Ovary (tissue), 7 donors: ENCODE measurements at regions not wholly inside any gene's neighbourhood (a gene's known extent, or its start where the extent isn't known, plus 50 kb on each side); places are given as distances from the start of the nearest gene placed in this dataset.

Experiments
- DNase-seq, 5 donors: peaks; one replicate each; pipeline ENCODE4 v3.0.0-alpha.2; 2019 to 2020
- H3K27ac ChIP-seq, 2 donors: fragments of 200-600 bp; one replicate each; pipeline versions ENCODE4 v1.5.1 to v1.8.0; 2019 to 2022
- H3K27me3 ChIP-seq: fragments of 200-600 bp; one replicate; pipeline ENCODE4 v1.8.0; 2022
- H3K36me3 ChIP-seq: fragments of 200-600 bp; sonication (generic); one replicate; pipeline ENCODE4 v1.5.1; 2019
- H3K4me1 ChIP-seq: one replicate; pipeline ENCODE4 v1.8.1; 2013; ENCODE audit warnings: mild to moderate bottlenecking, moderate library complexity; ENCODE audit not compliant: insufficient read depth
- H3K4me3 ChIP-seq: fragments of 200-600 bp; sonication (generic); one replicate; pipeline ENCODE4 v1.5.1; 2017
- H3K9me3 ChIP-seq, 2 donors: fragments of 200-600 bp in 1 of 2; sonication (generic) in 1 of 2; one replicate each; pipeline versions ENCODE4 v1.5.1 to v1.8.1; 2013 to 2019; ENCODE audit warnings: mild to moderate bottlenecking in 1 of 2, moderate library complexity in 1 of 2
- CTCF ChIP-seq, 3 donors: fragments of 450-650 bp in 2 of 3; fragments of 200-600 bp in 1 of 3; IDR thresholded peaks; one replicate each; pipeline versions ENCODE4 v1.5.1 to v1.8.0; 2016 to 2022; ENCODE audit warnings: antibody characterized with exemption in 3 of 3, mild to moderate bottlenecking in 1 of 3
- EP300 ChIP-seq: sonication (generic); formaldehyde crosslinking; IDR thresholded peaks from one replicate; pipeline ENCODE4 v1.6.1; 2017; ENCODE audit warnings: antibody characterized with exemption
- POLR2A ChIP-seq: fragments of 450-650 bp; IDR thresholded peaks from one replicate; pipeline ENCODE4 v1.6.1; 2017; ENCODE audit warnings: antibody characterized with exemption, mild to moderate bottlenecking, moderate library complexity
- WGBS, 3 donors: extraction: QIAGEN DNeasy Blood & Tissue Kit in 1 of 3; methylation state at CpG; one replicate each; pipeline versions ENCODE4 v1.1.5 to v1.1.7; 2013 to 2017; 5-methylcytosine and 5-hydroxymethylcytosine counted together
- intact Hi-C, 4 donors: fragments of 100-400 bp; cut with DNase I; formaldehyde crosslinking; loops; one replicate each; pipeline versions ENCODE4 v1.11.0 to v1.15.1; 2022 to 2023
- donor health status: DM: no; HTN: no; CAD: no; lungs with moderate emphysema.
- donor health status: DM: no; HTN: no; CAD: no.
- donor health status: Bipolar disorder and iron deficiency.
- donor health status: DM: no; HTN: no; CAD: no.
- donor health status: DM: yes; HTN: yes; CAD: no.

- 25 to 32% (median 28%) methylated on average over 6 of the region's 6 CpGs for WGBS, 3 donors
- DNase-seq = no peak
- H3K4me1 ChIP-seq = no peaks in the 10 kb centered on the region
- no peaks in the 10 kb centered on the region for H3K27me3 ChIP-seq
- no peaks in the 10 kb centered on the region for H3K36me3 ChIP-seq
- intact Hi-C loops = no loop called here
- no peak overlapping the region for H3K27ac ChIP-seq
- no peak overlapping the region for H3K4me3 ChIP-seq
- TF ChIP-seq POLR2A = no peak
- TF ChIP-seq CTCF (IDR thresholded peaks at IDR 0.05) = no peak
- no peak for TF ChIP-seq EP300
- H3K9me3 ChIP-seq = no peaks in the 10 kb centered on the region
Observed at GRCh38 chr7:131890176-131890575, 333.7 kb upstream of the PODXL start.

GRCh38 chr7:131889572-131890150 is 333.2 kb upstream of the PODXL start:
- Histone ChIP-seq H3K4me3 (no peak overlapping the region), H3K9me3 (no peaks in the 10 kb centered on the region), H3K36me3 (no peaks in the 10 kb centered on the region), H3K4me1 (no peaks in the 10 kb centered on the region), H3K27me3 (no peaks in the 10 kb centered on the region), H3K27ac (no peak overlapping the region)
- WGBS, 3 donors = 75 to 82% (median 78%) methylated on average over 4 of the region's 4 CpGs
- no peak for TF ChIP-seq EP300
- TF ChIP-seq POLR2A = no peak
- no peak for TF ChIP-seq CTCF (IDR thresholded peaks at IDR 0.05)
- no peak for DNase-seq
- intact Hi-C loops = no loop called here

DNA sequence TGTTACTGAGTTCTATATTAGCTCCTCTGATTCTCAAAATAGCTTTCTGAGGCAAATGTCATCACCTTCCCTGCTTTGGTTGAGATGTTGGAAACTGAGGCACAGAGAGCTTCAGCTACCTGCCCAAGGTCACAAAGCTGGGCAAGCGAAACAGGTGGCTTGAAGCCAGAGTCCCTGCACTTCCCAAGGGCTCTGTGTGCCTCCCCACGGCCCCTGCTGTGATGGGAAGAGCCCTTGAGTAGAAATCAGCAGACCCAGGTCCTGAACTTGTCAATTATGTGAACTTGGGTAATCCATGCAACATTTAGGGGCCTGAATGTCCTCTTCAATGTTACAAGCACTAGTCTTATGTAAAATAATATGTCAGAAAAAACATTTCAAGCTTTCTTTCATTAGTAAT is 327.3 kb upstream of the PODXL start:
- DNase-seq = no peak
- no peaks in the 10 kb centered on the region for H3K4me1 ChIP-seq
- no peaks in the 10 kb centered on the region for H3K36me3 ChIP-seq
- intact Hi-C loops = no loop called here
- H3K27ac ChIP-seq = no peak overlapping the region
- TF ChIP-seq CTCF (IDR thresholded peaks at IDR 0.05) = no peak
- TF ChIP-seq POLR2A = no peak
- no peak for TF ChIP-seq EP300
- WGBS, 3 donors = 65 to 70% (median 67%) methylated on average over 2 of the region's 2 CpGs
- H3K4me3 ChIP-seq = no peak overlapping the region
- no peaks in the 10 kb centered on the region for H3K27me3 ChIP-seq
- no peaks in the 10 kb centered on the region for H3K9me3 ChIP-seq

DNA sequence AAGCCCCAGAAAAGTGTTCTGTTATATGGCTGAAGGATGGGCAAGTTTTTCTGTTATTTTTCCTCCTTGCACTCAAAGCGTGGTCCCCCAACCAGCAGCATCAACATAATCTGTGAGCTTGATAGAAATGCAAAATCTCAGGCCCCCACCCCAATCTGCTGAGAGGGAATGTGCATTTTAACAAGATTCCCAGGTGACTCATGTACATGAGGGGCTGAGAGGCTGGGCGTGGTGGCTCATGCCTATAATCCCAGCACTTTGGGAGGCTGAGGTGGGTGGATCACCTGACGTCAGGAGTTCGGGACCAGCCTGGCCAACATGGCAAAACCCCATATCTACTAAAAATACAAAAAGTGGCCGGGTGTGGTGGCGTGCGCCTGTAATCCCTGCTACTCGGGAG is 326.8 kb upstream of the PODXL start:
- Histone ChIP-seq H3K9me3 (no peaks in the 10 kb centered on the region), H3K4me3 (no peak overlapping the region), H3K36me3 (no peaks in the 10 kb centered on the region), H3K27me3 (no peaks in the 10 kb centered on the region), H3K4me1 (no peaks in the 10 kb centered on the region), H3K27ac (no peak overlapping the region)
- DNase-seq = no peak
- TF ChIP-seq POLR2A (no peak), CTCF (IDR thresholded peaks at IDR 0.05) (no peak), EP300 (no peak)
- intact Hi-C loops = no loop called here
- 82 to 84% (median 83%) methylated on average over 8 of the region's 8 CpGs for WGBS, 3 donors

DNA sequence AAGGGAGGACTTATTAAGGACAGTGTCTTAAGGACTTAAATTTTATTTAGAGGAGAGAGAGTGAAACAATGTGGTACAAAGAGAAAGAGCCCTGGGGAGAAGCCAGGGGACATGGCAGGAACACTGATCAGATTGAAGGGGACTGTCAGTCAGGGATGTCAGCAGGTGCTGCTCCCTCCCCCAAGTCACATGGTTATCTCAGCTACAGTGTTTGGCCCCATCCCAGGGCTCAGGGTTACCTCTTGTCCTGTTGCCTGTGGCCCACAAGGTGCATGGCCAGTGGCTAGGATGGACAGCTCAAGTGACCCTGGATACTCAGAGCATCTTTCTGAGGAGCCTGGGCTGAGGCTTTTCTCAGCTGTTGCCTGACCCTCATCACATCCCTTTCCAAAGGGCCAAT is 325.9 kb upstream of the PODXL start:
- no peaks in the 10 kb centered on the region for H3K27me3 ChIP-seq
- H3K4me3 ChIP-seq = no peak overlapping the region
- no peaks in the 10 kb centered on the region for H3K36me3 ChIP-seq
- intact Hi-C loops = no loop called here
- TF ChIP-seq CTCF (IDR thresholded peaks at IDR 0.05) = no peak
- no peak for TF ChIP-seq EP300
- TF ChIP-seq POLR2A = no peak
- H3K27ac ChIP-seq = no peak overlapping the region
- H3K9me3 ChIP-seq = no peaks in the 10 kb centered on the region
- no peak for DNase-seq
- no peaks in the 10 kb centered on the region for H3K4me1 ChIP-seq
